ENCODE measurements at regions not wholly inside any gene's neighbourhood (a gene's known extent, or its start where the extent isn't known, plus 50 kb on each side); places are given as distances from the start of the nearest gene placed in this dataset.

DNA sequence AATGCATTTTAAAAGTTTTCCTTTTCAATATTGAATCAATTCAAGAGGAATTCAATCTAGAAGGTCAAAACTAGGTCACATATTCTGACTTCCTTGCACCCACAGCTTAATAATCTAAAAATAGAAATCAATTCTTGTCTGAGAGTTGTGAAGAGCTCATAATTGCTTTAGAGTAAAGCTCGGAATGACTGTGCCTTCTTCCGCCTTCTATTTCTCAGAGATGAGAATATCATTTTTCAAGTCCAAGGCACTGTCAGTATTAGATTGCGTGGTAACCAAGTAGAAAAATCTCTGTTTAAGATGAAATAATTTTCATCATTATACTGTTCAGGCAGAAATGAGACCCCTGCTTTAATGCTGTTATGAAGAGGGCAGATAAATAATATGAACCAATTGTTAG is 272.2 kb upstream of the NFE2L3 start:
- TF ChIP-seq, protein P1, sequence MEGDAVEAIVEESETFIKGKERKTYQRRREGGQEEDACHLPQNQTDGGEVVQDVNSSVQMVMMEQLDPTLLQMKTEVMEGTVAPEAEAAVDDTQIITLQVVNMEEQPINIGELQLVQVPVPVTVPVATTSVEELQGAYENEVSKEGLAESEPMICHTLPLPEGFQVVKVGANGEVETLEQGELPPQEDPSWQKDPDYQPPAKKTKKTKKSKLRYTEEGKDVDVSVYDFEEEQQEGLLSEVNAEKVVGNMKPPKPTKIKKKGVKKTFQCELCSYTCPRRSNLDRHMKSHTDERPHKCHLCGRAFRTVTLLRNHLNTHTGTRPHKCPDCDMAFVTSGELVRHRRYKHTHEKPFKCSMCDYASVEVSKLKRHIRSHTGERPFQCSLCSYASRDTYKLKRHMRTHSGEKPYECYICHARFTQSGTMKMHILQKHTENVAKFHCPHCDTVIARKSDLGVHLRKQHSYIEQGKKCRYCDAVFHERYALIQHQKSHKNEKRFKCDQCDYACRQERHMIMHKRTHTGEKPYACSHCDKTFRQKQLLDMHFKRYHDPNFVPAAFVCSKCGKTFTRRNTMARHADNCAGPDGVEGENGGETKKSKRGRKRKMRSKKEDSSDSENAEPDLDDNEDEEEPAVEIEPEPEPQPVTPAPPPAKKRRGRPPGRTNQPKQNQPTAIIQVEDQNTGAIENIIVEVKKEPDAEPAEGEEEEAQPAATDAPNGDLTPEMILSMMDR (IDR thresholded peaks at IDR 0.05) = no peak
- no peak for TF ChIP-seq POLR2A (IDR thresholded peaks at IDR 0.05)

All from testis (tissue), 2 donors.